Stimulated activated CD8-positive, alpha-beta memory T cell treated with anti-CD3 and anti-CD28 coated beads, Interleukin-4, amount 100 ng/mL, for 48 hours (primary cell): ENCODE measurements at regions not wholly inside any gene's neighbourhood (a gene's known extent, or its start where the extent isn't known, plus 50 kb on each side); places are given as distances from the start of the nearest gene placed in this dataset.
"Not testable (repeated sequence)": the region's sequence is repeated elsewhere in the genome, so short reads cannot be mapped to it uniquely, and the experiment has no call there.

Experiments used
- DNase-seq: peaks from one replicate; pipeline ENCODE4 v3.0.0-alpha.2; 2020

- no peak for DNase-seq
Measured at GRCh38 chr10:105605918-105606317, 964.8 kb downstream of the SORCS3 start.

GRCh38 chr10:105605104-105605503 is 964.0 kb downstream of the SORCS3 start:
- DNase-seq = no peak

- no peak for DNase-seq
Measured at GRCh38 chr10:105598207-105598606, 957.1 kb downstream of the SORCS3 start.

- no peak for DNase-seq
Measured at GRCh38 chr10:105597312-105597711, 956.2 kb downstream of the SORCS3 start.

- no peak for DNase-seq
Measured at GRCh38 chr10:105596749-105597148, 955.7 kb downstream of the SORCS3 start.

- no peak for DNase-seq
Measured at GRCh38 chr10:105594296-105594695, 953.2 kb downstream of the SORCS3 start.

GRCh38 chr10:105592468-105592867 is 951.4 kb downstream of the SORCS3 start:
- no peak for DNase-seq

GRCh38 chr10:105586451-105587098 is 945.5 kb downstream of the SORCS3 start:
- DNase-seq = no peak

GRCh38 chr10:105585753-105586152 is 944.7 kb downstream of the SORCS3 start:
- DNase-seq = no peak

- no peak for DNase-seq
Measured at GRCh38 chr10:105585171-105585570, 944.1 kb downstream of the SORCS3 start.

GRCh38 chr10:105579112-105579511 is 938.0 kb downstream of the SORCS3 start:
- DNase-seq = no peak

- no peak for DNase-seq
Measured at GRCh38 chr10:105577865-105578607, 936.9 kb downstream of the SORCS3 start.

- no peak for DNase-seq
Measured at GRCh38 chr10:105559333-105560097, 918.4 kb downstream of the SORCS3 start.

GRCh38 chr10:105550453-105550852 is 909.4 kb downstream of the SORCS3 start:
- not testable (repeated sequence) for DNase-seq

- no peak for DNase-seq
Measured at GRCh38 chr10:105549731-105550130, 908.6 kb downstream of the SORCS3 start.

- no peak for DNase-seq
Measured at GRCh38 chr10:105545101-105545500, 904.0 kb downstream of the SORCS3 start.

- DNase-seq = no peak
Measured at GRCh38 chr10:105540381-105540780, 899.3 kb downstream of the SORCS3 start.

GRCh38 chr10:105538874-105539273 is 897.8 kb downstream of the SORCS3 start:
- no peak for DNase-seq

- no peak for DNase-seq
Measured at GRCh38 chr10:105535478-105535877, 894.4 kb downstream of the SORCS3 start.

- DNase-seq = no peak
Measured at GRCh38 chr10:105534086-105534485, 893.0 kb downstream of the SORCS3 start.

- no peak for DNase-seq
Measured at GRCh38 chr10:105516511-105516910, 875.4 kb downstream of the SORCS3 start.

- no peak for DNase-seq
Measured at GRCh38 chr10:105514106-105514505, 873.0 kb downstream of the SORCS3 start.

- DNase-seq = no peak
Measured at GRCh38 chr10:105509517-105509916, 868.4 kb downstream of the SORCS3 start.

- no peak for DNase-seq
Measured at GRCh38 chr10:105506262-105506661, 865.2 kb downstream of the SORCS3 start.
